ENCODE measurements at regions not wholly inside any gene's neighbourhood (a gene's known extent, or its start where the extent isn't known, plus 50 kb on each side); places are given as distances from the start of the nearest gene placed in this dataset.

DNA sequence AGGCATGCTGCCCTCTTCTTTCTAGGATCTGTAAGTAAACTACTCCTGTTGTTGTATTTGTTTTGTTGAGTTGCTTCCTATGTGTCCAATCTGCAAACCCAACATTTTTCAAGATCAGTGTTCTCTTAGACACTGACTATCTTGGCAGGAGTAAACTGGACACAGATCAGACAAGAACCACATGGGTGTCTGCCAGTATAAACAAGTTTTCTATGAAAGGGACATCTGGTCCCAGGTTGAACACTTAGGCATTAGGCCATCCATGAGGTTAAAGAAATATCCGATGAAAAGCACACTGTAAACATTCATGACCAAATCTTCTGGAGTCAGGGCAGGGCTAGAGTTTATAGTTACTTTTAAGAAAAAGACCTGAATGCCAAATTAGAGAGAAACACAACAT lies 441.8 kb downstream of the NYAP2 start:
- TF ChIP-seq, protein P1, sequence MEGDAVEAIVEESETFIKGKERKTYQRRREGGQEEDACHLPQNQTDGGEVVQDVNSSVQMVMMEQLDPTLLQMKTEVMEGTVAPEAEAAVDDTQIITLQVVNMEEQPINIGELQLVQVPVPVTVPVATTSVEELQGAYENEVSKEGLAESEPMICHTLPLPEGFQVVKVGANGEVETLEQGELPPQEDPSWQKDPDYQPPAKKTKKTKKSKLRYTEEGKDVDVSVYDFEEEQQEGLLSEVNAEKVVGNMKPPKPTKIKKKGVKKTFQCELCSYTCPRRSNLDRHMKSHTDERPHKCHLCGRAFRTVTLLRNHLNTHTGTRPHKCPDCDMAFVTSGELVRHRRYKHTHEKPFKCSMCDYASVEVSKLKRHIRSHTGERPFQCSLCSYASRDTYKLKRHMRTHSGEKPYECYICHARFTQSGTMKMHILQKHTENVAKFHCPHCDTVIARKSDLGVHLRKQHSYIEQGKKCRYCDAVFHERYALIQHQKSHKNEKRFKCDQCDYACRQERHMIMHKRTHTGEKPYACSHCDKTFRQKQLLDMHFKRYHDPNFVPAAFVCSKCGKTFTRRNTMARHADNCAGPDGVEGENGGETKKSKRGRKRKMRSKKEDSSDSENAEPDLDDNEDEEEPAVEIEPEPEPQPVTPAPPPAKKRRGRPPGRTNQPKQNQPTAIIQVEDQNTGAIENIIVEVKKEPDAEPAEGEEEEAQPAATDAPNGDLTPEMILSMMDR (conservative IDR thresholded peaks at IDR 0.05), result no peak
- no peaks in the 10 kb centered on the region for H3K36me3 Mint-ChIP-seq (ENCODE audit: insufficient read depth in 1 of 3, low read depth in 3 of 3)
- H3K56ac ChIP-seq (ENCODE audit: insufficient read length, low read depth, low read length), result no peak overlapping the region

More for the DNA sequence above, 441.8 kb downstream of the NYAP2 start:
- Mint-ChIP-seq H3K4me3 (no peak overlapping the region), H3K27me3 (ENCODE audit: low read depth) (no peaks in the 10 kb centered on the region), H3K4me1 (no peaks in the 10 kb centered on the region), H3K27ac (no peak overlapping the region), H3K9me3 (no peaks in the 10 kb centered on the region)
- H3K4me2 ChIP-seq (ENCODE audit: insufficient read depth, insufficient read length, low read length), result no peak overlapping the region
- H3K79me1 ChIP-seq (ENCODE audit: insufficient read depth, low read depth, low read length, poor library complexity, severe bottlenecking), result no peaks in the 10 kb centered on the region
- H2AK5ac ChIP-seq (ENCODE audit: insufficient read length, low read length), result no peak overlapping the region
- no peaks in the 10 kb centered on the region for H3K23me2 ChIP-seq (ENCODE audit: insufficient read length, low read depth, low read length, poor library complexity, severe bottlenecking)
- H2BK120ac ChIP-seq (ENCODE audit: low read depth, low read length, poor library complexity, severe bottlenecking), result no peak overlapping the region
- no peak overlapping the region for H4K5ac ChIP-seq (ENCODE audit: insufficient read length, low read depth, low read length)
- H4K20me1 ChIP-seq (ENCODE audit: control insufficient read depth, insufficient read depth, insufficient read length), result no peaks in the 10 kb centered on the region
- no peak overlapping the region for H2AFZ ChIP-seq (ENCODE audit: low read length)
- no peak overlapping the region for H4K8ac ChIP-seq (replicated peaks; ENCODE audit: insufficient read length, low read depth, low read length)
- H3K18ac ChIP-seq (ENCODE audit: insufficient read length, low read depth, low read length), result no peak overlapping the region
- no peak overlapping the region for H4K91ac ChIP-seq (ENCODE audit: insufficient read length, low read depth, low read length)
- H3K9ac ChIP-seq (ENCODE audit: extremely low read depth, insufficient read length, low read length), result no peak overlapping the region
- no CpG with 5 or more reads among the region's 1 CpG for WGBS (ENCODE audit: extremely low coverage, insufficient read length, low lambda C conversion rate)
- H2BK15ac ChIP-seq (ENCODE audit: low read depth, low read length), result no peak overlapping the region
- H2BK12ac ChIP-seq (ENCODE audit: insufficient read length, low read depth, low read length), result no peak overlapping the region
- H3K27ac ChIP-seq (ENCODE audit: insufficient read length, low read depth, low read length), result no peak overlapping the region
- no peaks in the 10 kb centered on the region for H3K27me3 ChIP-seq (ENCODE audit: insufficient read depth, low read length)
- H3K9me3 ChIP-seq (ENCODE audit: control insufficient read depth, low read depth, low read length), result no peaks in the 10 kb centered on the region
- DNase-seq, result no peak
- H2BK20ac ChIP-seq (ENCODE audit: low read depth, low read length, poor library complexity, severe bottlenecking), result no peak overlapping the region
- H2BK5ac ChIP-seq (ENCODE audit: insufficient read length, low read length), result no peak overlapping the region
- no peak overlapping the region for H3K23ac ChIP-seq (ENCODE audit: insufficient read length, low read depth, low read length)
- no peaks in the 10 kb centered on the region for H3K79me2 ChIP-seq (ENCODE audit: insufficient read depth, low read length)
- no peaks in the 10 kb centered on the region for H3K4me1 ChIP-seq (ENCODE audit: insufficient read depth, low read length)
- H3K4ac ChIP-seq (ENCODE audit: low read depth, low read length), result no peak overlapping the region
- H3K14ac ChIP-seq (ENCODE audit: insufficient read depth, low read length), result no peak overlapping the region
- no peak overlapping the region for H3T11ph ChIP-seq (ENCODE audit: low read length)

Data from H9 (cell line).